GM18861 (cell line): ENCODE measurements at regions not wholly inside any gene's neighbourhood (a gene's known extent, or its start where the extent isn't known, plus 50 kb on each side); places are given as distances from the start of the nearest gene placed in this dataset.

Experiments used
- ATAC-seq: cut with Tn5 transposase; IDR thresholded peaks from one replicate; pipeline ENCODE4 v1.9.1; 2021; ENCODE audit not compliant: unreplicated experiment

- ATAC-seq: no peak
These were observed 53.9 kb upstream of the KLF13 start for GRCh38 chr15:31272558-31273257.

GRCh38 chr15:31273258-31273941 is 53.2 kb upstream of the KLF13 start:
- ATAC-seq: no peak

GRCh38 chr15:31274496-31275330 is 51.9 kb upstream of the KLF13 start:
- no peak for ATAC-seq

- ATAC-seq: no peak
These were observed 51.0 kb upstream of the KLF13 start for GRCh38 chr15:31275331-31276262.

GRCh38 chr15:31276596-31277298 is 49.9 kb upstream of the KLF13 start:
- no peak for ATAC-seq
